GM23248 (cell line): ENCODE measurements at regions not wholly inside any gene's neighbourhood (a gene's known extent, or its start where the extent isn't known, plus 50 kb on each side); places are given as distances from the start of the nearest gene placed in this dataset.

Experiments used
- EZH2 ChIP-seq: fragments of 200-600 bp; sonication (generic); IDR thresholded peaks from 2 replicates; pipeline ENCODE4 v1.6.1; 2018; ENCODE audit warnings: antibody characterized with exemption, mild to moderate bottlenecking; ENCODE audit not compliant: insufficient read depth, poor library complexity, severe bottlenecking
- EZH2phosphoT487 ChIP-seq: fragments of 200-600 bp; sonication (generic); IDR thresholded peaks from 2 replicates; pipeline ENCODE4 v1.6.1; 2018; ENCODE audit warnings: antibody characterized with exemption, moderate library complexity, mild to moderate bottlenecking, low read depth; ENCODE audit not compliant: insufficient read depth

DNA sequence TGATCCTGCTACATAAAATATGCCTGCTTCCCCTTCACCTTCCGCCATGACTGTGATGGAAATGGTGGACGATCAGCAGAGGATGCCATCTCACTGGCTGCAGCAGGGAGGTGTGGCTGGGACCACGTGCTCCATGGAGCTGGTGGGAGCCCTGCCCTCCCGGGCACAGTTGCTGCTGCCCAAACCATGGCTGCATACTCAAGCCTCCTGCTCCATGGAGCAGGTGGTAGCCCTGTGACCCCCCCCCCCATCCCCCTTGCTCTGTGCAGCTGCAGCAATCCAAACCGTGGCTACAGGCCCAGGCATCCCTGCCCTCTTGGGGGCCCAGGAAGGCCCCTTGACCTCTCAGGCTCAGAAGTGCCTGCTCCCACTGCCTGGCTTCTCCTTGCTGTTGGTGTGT is 597.5 kb upstream of the LMO3 start:
- TF ChIP-seq EZH2phosphoT487 (no peak), EZH2 (no peak)
